ENCODE measurements at regions not wholly inside any gene's neighbourhood (a gene's known extent, or its start where the extent isn't known, plus 50 kb on each side); places are given as distances from the start of the nearest gene placed in this dataset.

DNA sequence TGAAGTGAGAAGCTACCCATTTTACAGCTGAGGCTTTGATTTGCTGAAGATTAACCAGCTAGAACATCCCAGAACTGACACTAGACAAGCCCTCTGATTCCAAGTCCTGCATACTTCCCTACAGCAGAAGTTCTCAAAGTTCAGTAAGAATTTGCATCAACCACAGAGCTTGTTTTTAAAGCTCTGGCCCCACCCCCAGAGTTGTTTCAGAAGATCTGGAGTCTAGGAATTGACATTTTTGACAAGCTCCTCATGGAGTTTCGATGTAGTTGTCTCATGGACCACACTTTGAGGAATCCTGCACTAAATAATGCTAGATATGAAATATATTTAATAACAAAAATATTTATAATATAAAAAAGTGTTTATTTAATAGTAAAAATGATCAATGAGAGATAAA, 120.3 kb upstream of the ADAMTS18 start:
- DNase-seq = no peak

DNA sequence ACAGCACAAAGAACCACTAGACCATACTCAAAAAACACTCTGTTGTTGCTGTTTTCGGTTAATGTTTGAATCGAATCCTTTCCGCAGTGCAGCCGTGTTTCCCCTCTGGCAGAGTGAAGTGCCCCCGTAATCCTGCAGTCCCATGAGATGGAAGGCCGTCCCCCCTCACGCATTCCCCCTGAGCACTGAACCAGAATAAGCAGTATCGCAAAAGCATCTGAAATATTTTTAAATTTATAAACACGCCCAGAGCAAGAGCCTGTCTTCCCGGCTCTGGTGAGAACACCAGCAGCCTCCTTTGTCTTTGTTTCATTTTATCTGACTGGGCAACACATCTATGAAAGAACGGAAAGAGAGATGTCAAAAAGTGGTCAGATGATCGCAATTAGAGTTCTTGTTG, 121.0 kb upstream of the ADAMTS18 start:
- no peak for DNase-seq

DNA sequence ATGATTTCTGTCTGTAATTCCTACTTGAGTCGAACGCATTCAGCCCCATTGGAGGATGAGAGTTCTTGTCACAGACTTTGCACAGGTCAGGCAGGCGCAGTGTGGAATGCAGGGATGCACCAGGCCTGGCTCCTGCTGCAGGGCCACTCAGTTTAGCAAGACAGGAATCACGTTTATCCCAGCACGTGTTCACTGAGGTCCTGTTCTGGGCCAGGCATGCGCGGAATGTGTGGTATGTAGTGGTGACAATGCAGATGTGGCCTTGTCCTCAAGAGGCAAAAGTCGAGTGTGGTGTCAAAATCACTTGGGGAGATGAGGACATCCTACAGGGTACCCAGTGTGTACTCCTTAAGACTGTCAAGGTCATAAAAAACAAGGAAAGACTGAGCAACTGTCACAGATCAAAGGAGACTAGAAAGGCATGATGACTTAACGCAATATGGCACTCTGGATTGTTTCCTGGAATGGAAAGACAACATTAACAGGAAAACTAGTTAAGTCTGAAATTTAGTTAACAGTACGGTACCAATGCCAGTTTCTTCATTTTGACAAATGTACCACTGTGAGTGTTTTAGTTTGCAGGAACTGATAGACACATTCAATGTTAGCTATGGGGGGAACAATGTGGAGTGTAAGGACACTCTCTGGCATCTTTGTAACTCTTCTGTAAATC, 121.5 kb upstream of the ADAMTS18 start:
- DNase-seq = no peak

DNA sequence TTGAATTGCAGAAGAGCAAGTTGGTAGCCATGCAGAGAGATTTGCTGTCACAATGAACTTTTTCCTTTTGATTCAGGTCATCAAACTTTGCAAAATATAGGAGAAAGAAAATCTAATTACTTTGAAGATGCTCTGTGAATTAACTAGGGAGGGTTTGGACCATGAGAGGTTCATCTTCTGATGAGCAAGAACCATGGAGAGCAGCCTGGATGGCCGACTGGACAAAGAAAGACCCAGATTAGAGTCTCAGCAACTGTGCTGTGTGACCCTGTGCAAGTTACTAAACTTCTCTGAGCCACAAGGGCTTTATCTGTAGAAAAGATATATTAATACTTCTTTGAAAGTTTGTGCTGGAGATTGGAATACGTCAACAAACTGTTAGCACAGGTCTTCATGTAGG, 122.6 kb upstream of the ADAMTS18 start:
- DNase-seq = no peak

DNA sequence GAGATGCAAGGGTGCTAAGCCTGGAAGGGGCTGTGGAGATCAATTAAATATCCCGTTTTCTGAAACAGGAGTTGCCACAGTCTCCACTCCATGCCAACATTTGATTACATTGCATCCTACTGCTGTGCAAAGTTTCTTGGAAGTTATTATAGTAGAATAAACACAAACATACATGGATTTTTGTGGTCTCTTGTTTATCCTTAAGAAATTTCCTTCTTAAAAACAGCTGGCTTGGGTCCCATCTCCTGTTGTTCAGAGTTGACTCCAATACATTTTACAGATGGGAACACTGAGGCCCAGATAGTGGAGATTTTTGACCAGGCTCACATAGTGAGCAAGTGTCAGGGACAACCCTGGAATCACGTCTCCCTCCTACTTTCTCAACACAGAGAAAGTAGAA, 124.0 kb upstream of the ADAMTS18 start:
- DNase-seq = no peak

DNA sequence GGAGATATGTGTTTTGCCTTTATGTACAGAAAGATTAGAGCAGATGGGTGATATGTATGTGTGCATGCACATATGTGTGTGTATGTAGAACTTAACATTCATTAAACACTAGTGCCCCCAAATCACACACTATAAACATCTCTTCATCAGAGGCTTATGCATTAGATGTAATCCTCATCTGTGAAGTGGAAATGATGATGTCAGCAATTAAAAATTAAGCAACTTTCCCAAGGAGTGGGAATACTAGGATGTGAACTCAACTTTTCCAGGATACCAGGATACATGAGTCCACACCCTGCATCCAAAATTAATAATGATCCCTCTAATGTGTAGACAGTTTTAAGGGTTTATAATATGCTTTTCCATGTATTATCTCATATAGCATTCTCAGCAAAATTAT, 127.7 kb upstream of the ADAMTS18 start:
- no peak for DNase-seq

DNA sequence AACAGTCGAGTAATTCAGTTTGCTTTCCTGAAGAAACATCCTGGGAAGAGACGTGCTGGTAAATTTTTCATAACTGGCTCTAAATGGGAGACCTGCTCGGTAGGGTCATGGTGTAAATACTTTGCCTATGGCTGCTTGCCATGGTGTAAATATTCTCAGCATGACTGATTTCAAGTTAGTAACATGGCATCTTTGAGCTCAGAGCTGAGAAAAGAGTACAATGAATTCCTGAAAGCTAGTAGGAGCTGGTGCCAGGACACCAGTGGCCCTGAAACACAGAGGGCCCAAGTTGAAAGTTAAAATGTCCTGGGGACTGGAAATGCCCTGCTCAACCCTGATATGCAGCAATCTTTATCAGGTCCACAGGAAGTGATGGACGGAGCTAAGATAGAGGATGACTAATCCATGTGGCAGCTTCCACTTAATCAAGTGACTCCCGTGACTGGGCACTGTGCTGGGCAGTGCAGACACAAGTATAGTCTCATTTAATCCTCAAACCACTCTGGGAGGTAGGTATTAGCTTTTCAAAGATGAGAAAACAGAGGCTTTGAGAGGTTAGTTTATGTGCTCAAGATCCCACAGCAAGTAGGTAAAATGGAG, 130.1 kb upstream of the ADAMTS18 start:
- DNase-seq = no peak

DNA sequence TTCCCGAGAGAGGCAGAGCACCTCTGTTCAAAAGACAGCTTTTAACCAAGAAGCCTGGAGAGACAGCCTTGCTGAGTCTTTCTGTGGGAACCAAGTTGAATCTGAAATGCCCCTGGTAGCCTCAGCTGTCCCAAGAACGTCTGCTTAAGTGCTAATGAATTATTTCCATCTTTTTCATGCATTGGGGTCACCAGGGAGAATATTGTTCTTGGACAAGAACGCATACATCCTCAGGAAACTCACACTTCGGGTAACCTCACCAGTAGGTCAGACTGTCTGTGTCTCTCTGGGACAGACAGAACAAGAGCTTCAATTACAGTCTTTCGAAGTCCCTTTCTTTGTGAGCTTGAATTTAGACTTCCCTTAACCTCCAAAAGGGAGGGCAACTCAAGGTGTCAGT, 134.6 kb upstream of the ADAMTS18 start:
- DNase-seq = no peak

DNA sequence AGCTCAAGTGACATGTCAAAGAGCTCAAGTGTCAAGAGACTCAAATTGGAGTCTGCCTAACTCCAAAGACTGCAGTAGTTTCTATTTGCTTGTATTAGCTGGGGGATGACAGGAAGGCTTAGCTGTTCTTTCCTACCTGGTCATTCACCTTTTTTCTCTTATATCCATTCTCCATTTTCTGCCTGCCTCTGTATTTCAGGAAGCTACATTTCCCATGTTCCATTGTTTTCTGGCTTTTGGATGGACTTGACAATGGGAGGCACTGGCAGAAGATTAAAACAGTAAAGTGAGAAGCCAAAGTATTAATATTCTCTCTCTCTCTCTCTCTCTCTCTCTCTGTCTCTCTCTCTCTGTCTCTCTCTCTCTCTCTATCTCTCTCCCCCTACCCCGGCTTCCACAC, 135.7 kb upstream of the ADAMTS18 start:
- DNase-seq = no peak

DNA sequence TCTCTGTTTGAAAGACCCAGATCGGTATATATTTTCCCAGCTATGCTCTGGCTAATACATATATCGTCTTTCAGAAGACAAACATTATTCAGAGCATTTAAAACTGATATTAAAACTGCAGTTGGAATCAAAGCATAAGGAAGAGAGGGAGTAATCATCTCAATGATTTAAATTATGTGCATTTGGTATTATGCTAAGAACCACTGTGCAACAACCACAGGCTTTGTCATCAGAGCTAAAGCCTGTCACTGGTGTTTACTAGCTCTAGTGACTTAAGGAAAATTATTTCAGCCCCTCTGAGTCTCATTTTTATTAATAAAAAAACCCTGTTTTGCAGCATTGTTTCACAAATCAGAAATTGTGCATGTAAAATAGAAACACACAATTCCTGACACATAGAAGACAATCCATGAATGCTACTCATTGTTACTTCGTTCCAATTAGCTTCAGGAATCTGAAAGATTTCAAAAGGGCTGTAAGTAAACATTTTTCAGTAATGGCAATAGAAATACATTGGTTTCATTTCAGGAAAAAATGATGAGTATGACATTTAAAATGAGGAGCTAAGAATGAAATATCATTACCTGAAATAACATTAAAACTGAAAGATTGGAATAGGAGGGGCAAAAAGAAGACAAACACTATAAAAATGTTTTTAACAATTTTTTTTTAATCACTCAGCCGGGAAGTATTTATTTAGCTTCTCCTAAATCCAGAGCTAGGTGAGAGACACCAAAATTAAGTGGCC, 136.5 kb upstream of the ADAMTS18 start:
- DNase-seq = no peak

DNA sequence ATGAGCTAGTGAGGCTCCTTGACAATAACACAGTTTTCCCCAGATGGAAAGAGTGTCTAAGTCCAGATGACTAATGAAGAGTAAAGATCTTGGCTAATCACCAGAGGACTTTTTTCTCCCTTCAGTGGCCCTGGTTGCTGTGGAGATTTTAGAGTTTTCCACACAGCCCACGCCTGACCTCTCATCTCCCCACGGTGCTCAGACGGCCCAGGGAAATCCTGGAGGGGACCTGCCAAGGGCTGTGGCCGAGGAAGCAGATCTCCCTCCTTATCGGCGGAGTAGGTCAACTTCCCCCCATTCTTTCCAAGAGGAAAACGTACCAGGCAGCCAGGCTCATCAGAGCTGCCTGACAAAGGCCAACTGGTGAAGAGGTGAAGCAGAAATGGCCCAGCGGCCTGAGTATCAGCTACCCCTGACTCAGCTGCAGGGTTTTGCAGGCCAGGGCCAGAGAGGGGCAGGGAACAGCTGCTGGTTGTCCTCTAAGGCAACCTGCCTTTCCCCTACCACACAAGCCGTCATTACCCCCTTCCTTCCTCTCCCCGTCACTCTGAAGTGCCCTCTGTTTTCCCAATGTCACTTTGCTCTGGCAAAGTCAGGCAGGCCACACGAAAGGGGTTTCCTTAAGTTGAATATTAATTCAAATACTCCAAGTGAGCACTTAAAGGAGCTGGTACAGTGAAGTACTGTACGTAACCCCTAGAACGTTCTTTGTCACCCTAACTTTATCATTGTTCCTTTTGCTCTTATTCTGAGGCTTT, 140.2 kb upstream of the ADAMTS18 start:
- DNase-seq = no peak

DNA sequence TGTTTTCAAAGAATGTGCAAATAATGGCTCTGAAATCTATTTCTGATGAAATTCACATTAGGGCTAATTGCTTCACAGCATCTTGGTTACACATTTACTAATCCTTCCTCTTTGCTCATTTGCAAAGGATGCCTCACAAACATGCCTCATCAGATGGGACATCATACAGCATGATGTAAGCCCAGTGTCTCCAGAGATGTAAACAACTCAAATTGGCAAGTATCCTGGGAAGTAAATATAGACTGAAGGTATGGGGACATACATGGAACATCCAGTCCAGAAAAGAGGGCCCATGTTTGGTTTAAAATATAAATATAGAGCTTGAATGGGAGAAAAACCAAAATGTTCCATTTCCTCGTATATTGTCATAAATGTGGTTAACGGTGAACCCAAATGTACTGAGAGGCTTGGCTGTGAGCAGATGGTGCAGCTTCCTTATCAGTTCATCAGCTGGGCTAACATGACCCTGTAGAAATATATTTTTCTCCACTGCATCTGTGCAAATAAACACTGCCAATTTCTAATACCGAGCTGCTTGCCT, 142.9 kb upstream of the NUDT7 start:
- DNase-seq = no peak

DNA sequence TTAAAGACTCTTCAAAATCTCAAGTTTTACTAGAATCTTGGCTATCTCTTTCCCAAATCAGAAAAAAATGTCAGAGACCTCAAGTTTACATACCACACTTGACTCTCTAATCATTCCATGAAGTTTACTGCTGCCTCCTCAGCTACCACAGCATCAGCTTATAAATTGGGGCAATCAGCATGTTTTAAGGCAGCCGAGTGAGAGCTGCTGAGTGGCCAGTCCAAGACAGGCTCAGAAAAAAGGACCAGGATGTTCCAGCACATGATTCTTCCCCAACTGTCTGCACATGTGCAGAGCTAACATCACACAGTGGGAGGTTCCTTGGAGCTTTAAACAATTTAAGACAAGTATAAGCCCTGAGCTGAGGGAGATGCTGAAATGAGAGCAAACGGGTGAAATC, 140.6 kb upstream of the NUDT7 start:
- no peak for DNase-seq

DNA sequence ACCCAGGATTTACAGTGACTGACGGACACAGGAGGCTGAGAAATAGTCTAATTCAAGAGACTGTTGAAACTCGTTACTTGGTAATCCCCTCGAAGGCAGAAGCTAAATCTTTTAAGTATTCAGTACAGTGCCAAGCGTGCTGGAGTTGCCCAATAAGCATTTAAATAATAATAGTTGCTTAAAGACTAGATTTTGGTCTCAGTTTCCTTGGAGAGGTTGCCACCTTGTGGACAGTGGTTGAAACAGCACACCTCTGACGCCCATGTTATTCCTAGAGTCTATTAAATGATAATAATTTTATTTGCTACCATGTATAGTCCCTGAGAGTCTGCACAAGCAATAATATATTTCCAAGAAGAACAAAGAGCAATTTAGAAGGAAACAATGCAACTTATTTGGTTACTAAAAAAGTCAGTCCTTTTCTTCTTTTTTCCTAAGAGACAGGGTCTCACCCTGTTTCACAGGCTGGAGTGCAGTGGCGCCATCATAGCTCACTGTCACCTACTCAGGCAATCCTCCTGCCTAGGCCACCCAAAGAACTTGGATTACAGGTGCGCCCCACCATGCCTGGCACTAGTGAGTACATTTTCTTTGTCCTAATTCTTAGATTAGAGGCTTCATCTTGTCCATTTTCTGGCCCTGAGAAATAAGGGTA, 138.0 kb upstream of the NUDT7 start:
- DNase-seq = peak; percentile 33

DNA sequence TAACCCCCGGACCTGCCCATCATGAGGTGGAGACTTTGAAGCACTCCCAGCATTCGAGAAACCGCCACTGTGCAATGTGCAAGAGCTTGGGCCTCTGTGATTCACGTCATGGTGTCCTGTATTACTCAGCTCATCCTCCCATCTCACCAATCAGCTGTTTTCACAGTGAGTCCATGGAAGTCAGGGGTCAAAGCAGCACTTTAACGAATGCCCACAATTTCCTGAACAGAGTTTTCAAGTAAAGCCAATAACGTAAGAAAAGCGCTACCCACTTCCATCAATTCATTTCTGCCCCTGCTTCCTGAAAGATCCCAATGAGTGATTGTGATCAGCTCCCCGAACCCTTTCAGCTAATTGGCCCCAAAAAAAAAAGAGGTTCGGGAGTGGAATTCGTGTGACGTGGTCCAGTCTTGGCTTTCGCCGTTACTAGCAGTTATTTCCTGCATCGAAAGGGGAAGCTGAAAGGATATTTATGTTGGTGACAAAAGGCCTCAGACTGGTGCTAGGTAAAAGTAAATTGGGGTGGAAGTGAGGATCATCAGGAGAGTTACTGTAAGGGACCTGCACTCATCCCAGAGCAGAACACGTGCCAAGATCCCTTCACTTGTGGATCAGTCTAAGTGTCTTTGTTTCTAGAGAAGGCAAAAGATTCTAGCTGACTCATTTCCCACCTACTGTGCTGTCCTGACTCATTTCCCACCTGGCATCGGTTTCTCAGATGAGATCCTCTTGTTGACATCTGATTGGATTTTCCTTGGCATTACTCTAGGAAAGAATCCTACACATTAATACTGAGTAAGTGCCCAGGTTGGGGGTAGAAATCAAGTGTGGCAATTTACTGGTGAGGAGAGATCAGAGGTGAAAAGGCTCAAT, 136.7 kb upstream of the NUDT7 start:
- DNase-seq = no peak

DNA sequence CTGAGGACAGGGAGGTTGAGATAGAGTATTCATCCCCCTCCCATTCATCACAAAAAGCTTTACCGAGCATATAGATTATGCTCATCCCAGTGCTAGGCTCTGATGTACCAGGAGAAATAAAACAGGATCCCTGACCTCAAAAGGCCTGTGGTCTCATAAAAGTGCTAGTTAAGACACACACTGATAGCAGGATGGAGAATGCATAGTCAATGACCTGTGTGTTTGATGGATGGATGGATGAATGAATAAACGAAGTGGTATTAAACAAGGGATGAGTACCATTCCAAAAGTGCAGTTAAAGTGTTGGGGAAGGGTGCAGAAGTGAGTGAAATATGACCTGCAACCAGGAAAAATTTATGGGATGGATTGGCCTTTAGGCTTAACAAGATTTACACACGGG, 133.9 kb upstream of the NUDT7 start:
- DNase-seq = no peak

DNA sequence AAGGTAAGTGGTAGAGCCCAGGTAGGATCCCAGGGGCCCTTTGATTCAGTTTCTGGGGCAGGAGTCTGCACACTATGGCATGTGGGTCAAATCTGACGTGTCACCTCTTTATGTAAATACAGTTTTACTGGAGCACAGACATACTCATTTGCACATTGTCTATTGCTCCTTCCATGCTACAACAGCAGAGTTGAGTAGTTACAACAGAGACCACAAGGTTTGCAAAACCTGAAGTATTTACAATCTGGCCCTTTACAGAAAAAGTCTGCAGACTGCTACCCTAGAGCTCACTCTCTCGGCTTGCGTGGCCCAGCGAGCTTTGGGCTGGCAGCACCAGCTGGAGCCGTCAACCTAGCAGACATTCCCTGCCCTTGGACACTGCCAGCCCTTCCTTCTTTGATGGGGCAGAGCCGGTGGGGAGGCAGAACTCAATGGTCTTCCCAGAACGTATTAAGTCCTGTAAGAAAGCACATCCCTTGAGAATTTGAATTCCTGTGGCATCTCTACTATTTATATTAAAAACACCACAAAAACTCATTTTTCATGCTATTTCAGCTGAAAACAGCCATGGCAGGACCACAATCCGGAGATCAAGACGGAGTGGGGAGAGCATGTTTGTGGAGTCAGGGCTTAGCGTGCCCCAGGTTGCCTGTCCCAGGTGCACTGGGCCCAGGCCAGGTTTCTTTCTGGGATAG, 133.1 kb upstream of the NUDT7 start:
- DNase-seq = no peak

DNA sequence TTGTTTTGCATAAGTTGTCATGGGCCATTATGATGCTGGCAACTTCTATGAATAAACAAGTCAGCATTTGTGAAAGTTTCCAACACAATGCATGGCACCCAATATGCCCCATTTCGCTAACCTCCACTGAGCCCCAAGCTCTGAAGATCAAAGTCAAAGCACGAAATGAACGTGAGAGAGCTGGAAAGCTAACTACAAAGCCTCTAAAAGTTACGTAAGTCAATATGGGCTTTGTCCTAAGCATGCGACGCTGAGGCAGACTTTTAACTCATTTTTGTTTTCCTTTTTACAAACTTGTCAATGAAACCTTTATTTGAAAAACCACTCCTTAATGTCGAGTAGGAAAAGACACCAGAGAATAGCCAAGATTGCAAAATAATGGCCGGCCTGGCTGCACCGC, 131.6 kb upstream of the NUDT7 start:
- DNase-seq = no peak

DNA sequence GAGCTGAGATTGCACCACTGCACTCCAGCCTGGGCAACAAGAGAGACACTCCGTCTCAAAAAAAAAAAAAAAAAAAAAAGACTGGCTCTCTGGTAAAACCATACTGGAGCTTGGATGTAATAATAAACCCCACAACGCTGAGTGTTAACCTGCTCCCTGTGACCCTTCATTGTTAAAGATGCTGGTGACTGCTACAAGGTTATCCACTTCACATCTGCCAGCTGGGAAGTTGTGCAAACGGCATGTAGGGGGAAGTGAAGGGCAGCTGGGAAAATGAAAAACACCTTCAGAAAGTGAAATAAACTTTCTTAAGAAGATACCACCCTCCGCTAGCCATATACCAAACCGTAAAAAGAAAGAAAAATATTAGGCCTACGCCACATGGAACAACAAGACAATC, 131.0 kb upstream of the NUDT7 start:
- DNase-seq = no peak

DNA sequence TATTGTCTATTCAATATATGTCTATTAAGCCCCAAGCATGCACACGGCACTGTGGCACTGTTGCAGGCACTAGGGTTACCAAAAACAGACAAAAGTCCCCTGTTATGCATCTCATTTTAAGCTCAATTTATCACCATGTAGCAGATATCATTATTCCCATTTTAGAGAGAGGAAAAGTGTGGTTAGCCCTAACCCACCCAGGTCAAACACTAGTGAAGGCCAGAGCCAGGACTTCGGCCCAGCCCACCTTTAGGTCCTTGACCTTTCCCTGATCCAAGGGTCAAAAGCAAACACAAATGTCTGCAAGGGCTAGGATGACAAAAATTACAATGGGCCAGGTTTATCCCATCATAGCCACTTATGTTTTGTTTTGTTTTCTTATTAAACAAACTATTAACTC, 130.3 kb upstream of the NUDT7 start:
- no peak for DNase-seq

DNA sequence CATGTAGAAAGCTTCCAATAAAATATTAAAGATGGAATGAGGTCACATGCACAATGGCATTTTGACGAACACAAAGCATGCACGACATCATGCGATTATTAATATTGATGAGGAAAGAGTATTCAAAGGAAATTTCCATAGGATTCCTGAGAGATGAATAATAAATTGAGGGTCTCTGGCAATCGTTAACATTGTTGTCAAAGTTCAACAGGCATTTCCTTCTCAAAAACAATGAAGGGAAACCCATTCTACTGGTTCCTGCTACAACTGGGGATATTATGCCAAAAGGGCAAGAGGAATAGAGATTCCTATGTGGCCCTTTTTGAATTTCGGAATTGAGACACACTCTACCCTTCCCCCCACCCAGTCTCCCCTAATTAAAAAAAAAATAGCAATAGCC, 128.3 kb upstream of the NUDT7 start:
- DNase-seq = no peak

Measured in NCI-H69 (cell line).